HG03575 (cell line): ENCODE measurements at regions not wholly inside any gene's neighbourhood (a gene's known extent, or its start where the extent isn't known, plus 50 kb on each side); places are given as distances from the start of the nearest gene placed in this dataset.
"Not testable (repeated sequence)": the region's sequence is repeated elsewhere in the genome, so short reads cannot be mapped to it uniquely, and the experiment has no call there.

Source experiments
- ATAC-seq: cut with Tn5 transposase; IDR thresholded peaks from one replicate; pipeline ENCODE4 v1.9.1; 2021; ENCODE audit not compliant: unreplicated experiment, insufficient number of reproducible peaks, low FRiP score; ENCODE audit errors: extremely low read depth

- ATAC-seq, result no peak
Measured at GRCh38 chr5:82603033-82603987, 325.2 kb upstream of the RPS23 start.

GRCh38 chr5:82601861-82602260, 323.7 kb upstream of the RPS23 start:
- ATAC-seq, result no peak

GRCh38 chr5:82601077-82601476, 322.9 kb upstream of the RPS23 start:
- ATAC-seq, result no peak

- ATAC-seq, result no peak
Measured at GRCh38 chr5:82599692-82600091, 321.5 kb upstream of the RPS23 start.

- ATAC-seq, result no peak
Measured at GRCh38 chr5:82599030-82599429, 320.9 kb upstream of the RPS23 start.

- no peak for ATAC-seq
Measured at GRCh38 chr5:82597437-82597836, 319.3 kb upstream of the RPS23 start.

- no peak for ATAC-seq
Measured at GRCh38 chr5:82596451-82596850, 318.3 kb upstream of the RPS23 start.

GRCh38 chr5:82595113-82595512, 317.0 kb upstream of the RPS23 start:
- no peak for ATAC-seq

GRCh38 chr5:82594097-82594496, 315.9 kb upstream of the RPS23 start:
- ATAC-seq, result no peak

- ATAC-seq, result no peak
Measured at GRCh38 chr5:82593481-82593880, 315.3 kb upstream of the RPS23 start.

GRCh38 chr5:82591021-82591515, 312.9 kb upstream of the RPS23 start:
- ATAC-seq, result no peak

- ATAC-seq, result no peak
Measured at GRCh38 chr5:82590112-82590511, 312.0 kb upstream of the RPS23 start.

- ATAC-seq, result no peak
Measured at GRCh38 chr5:82586661-82587310, 308.6 kb upstream of the RPS23 start.

- no peak for ATAC-seq
Measured at GRCh38 chr5:82586181-82586580, 308.0 kb upstream of the RPS23 start.

GRCh38 chr5:82584631-82585030, 306.5 kb upstream of the RPS23 start:
- ATAC-seq, result no peak

- ATAC-seq, result not testable (repeated sequence)
Measured at GRCh38 chr5:82583331-82583730, 305.2 kb upstream of the RPS23 start.

- no peak for ATAC-seq
Measured at GRCh38 chr5:82564963-82565362, 286.8 kb upstream of the RPS23 start.

GRCh38 chr5:82563745-82564144, 285.6 kb upstream of the RPS23 start:
- ATAC-seq, result no peak

- ATAC-seq, result no peak
Measured at GRCh38 chr5:82562696-82563240, 284.6 kb upstream of the RPS23 start.

- ATAC-seq, result no peak
Measured at GRCh38 chr5:82561797-82562196, 283.6 kb upstream of the RPS23 start.
